H1 (cell line): ENCODE measurements at regions not wholly inside any gene's neighbourhood (a gene's known extent, or its start where the extent isn't known, plus 50 kb on each side); places are given as distances from the start of the nearest gene placed in this dataset.

Experiments used
- ATF3 ChIP-seq: IDR thresholded peaks from 2 replicates; pipeline ENCODE4 v1.6.1; 2011; ENCODE audit warnings: low read depth, mild to moderate bottlenecking, low read length; ENCODE audit not compliant: insufficient read depth
- CREB1 ChIP-seq: IDR thresholded peaks from 2 replicates; pipeline ENCODE4 v1.6.1; 2012; ENCODE audit warnings: inconsistent platforms
- KDM5A ChIP-seq: fragments of 200-600 bp; IDR thresholded peaks from 2 replicates; pipeline ENCODE4 v1.7.1; 2012; ENCODE audit warnings: mild to moderate bottlenecking, low read length, inconsistent platforms, mixed read lengths
- TF ChIP-seq, protein P1 (sequence below): IDR thresholded peaks from 2 replicates; pipeline ENCODE4 v1.6.1; 2011; ENCODE audit warnings: low read length, improper control_type of control experiment

GRCh38 chr5:118249386-118249785 is 739.0 kb downstream of the DTWD2 start (continued):
- no peak for TF ChIP-seq KDM5A
- no peak for TF ChIP-seq CREB1
- TF ChIP-seq, protein P1, sequence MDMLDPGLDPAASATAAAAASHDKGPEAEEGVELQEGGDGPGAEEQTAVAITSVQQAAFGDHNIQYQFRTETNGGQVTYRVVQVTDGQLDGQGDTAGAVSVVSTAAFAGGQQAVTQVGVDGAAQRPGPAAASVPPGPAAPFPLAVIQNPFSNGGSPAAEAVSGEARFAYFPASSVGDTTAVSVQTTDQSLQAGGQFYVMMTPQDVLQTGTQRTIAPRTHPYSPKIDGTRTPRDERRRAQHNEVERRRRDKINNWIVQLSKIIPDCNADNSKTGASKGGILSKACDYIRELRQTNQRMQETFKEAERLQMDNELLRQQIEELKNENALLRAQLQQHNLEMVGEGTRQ: no peak
- TF ChIP-seq ATF3: no peak
- TF ChIP-seq, all 59 proteins: peak for 0
